HCT116 (cell line): ENCODE measurements at regions not wholly inside any gene's neighbourhood (a gene's known extent, or its start where the extent isn't known, plus 50 kb on each side); places are given as distances from the start of the nearest gene placed in this dataset.

Experiments
- ATAC-seq: fragments of 200-7000 bp; cut with Tn5 transposase; 2 replicates; pipeline ENCODE4 v1.9.1; 2020; ENCODE audit warnings: mild to moderate bottlenecking, moderate library complexity
- BruUV-seq: library from RNA; stranded (reverse); fragments of 400-500 nt; replicated peaks from 2 replicates; lab custom pipeline; 2021; lab: Mats Ljungman, UMichigan
- CTCF ChIA-PET: fragments of 300-600 bp; sonication (Branson Sonifier 250); formaldehyde crosslinking; loops from one replicate; lab custom pipeline; 2021; ENCODE audit warnings: antibody characterized with exemption; lab: Charles Lee
- POLR2A ChIA-PET: fragments of 300-600, 350-600 bp; sonication (Branson Sonifier 250); formaldehyde crosslinking; loops from one replicate; lab custom pipeline; 2021; ENCODE audit warnings: antibody characterized with exemption; lab: Charles Lee
- RAD21 ChIA-PET, 2 experiments: fragments of 300-600 bp; sonication (Branson Sonifier 250); formaldehyde crosslinking; loops; one replicate each; lab custom pipeline; 2023; ENCODE audit warnings: low total read pairs in 2 of 2; ENCODE audit not compliant: uncharacterized antibody in 2 of 2, unreplicated experiment in 2 of 2, low non-redundant PET in 1 of 2; lab: Charles Lee
- DNase-seq: peaks from one replicate; pipeline ENCODE4 v3.0.0-alpha.2; 2010; ENCODE audit warnings: low read depth, low spot score
- H2AFZ ChIP-seq: fragments of 200-600 bp; shearing (Covaris generic), sonication (generic); 2 replicates; pipeline ENCODE4 v1.6.1; 2017; ENCODE audit warnings: low read depth, mixed run types, mixed read lengths, antibody characterized with exemption, low read length; ENCODE audit not compliant: poor library complexity, severe bottlenecking
- H3K27ac ChIP-seq: 2 replicates; pipeline ENCODE4 v1.5.1; 2012; ENCODE audit warnings: low read depth, low read length
- H3K27me3 ChIP-seq: fragments of 200-600 bp; sonication (generic); 2 replicates; pipeline ENCODE4 v1.6.1; 2016; ENCODE audit warnings: mixed run types, low read length, mixed read lengths; ENCODE audit not compliant: insufficient read depth
- H3K36me3 ChIP-seq, 2 experiments: fragments of 200-500 bp in 1 of 2; fragments of 200-600 bp in 1 of 2; sonication (Bioruptor generic) in 1 of 2; sonication (generic) in 1 of 2; 2 replicates each; pipeline versions ENCODE4 v1.5.1 to v1.6.1; 2014 to 2016; ENCODE audit warnings: low read length in 2 of 2, inconsistent platforms in 1 of 2, mixed read lengths in 1 of 2, mixed run types in 1 of 2; ENCODE audit not compliant: insufficient read depth in 2 of 2, control insufficient read depth in 1 of 2
- H3K4me1 ChIP-seq, 2 experiments: fragments of 200-600 bp in 1 of 2; sonication (generic) in 1 of 2; 2 replicates each; pipeline versions ENCODE4 v1.5.1 to v1.6.1; 2012 to 2017; ENCODE audit warnings: low read length in 2 of 2, inconsistent platforms in 1 of 2, mild to moderate bottlenecking in 1 of 2, mixed read lengths in 1 of 2, mixed run types in 1 of 2, moderate library complexity in 1 of 2; ENCODE audit not compliant: insufficient read depth in 2 of 2, control insufficient read depth in 1 of 2
- H3K4me2 ChIP-seq: fragments of 200-600 bp; sonication (generic); 2 replicates; pipeline ENCODE4 v1.6.1; 2017; ENCODE audit warnings: mixed run types, low read length, mixed read lengths
- H3K4me3 ChIP-seq, 2 experiments: fragments of 200-600 bp in 1 of 2; sonication (generic) in 1 of 2; replicated peaks in 1 of 2; 2 replicates each; pipeline ENCODE4 v1.5.1; 2011 to 2016; ENCODE audit warnings: low read length in 2 of 2, control low read depth in 1 of 2, low read depth in 1 of 2, mild to moderate bottlenecking in 1 of 2, mixed read lengths in 1 of 2, mixed run types in 1 of 2
- H3K79me2 ChIP-seq: fragments of 200-600 bp; sonication (generic); 2 replicates; pipeline ENCODE4 v1.6.1; 2017; ENCODE audit warnings: mild to moderate bottlenecking, mixed run types, low read length, moderate library complexity, mixed read lengths; ENCODE audit not compliant: insufficient read depth
- H3K9ac ChIP-seq: fragments of 200-600 bp; sonication (generic); 2 replicates; pipeline ENCODE4 v1.6.1; 2016; ENCODE audit warnings: low read length, mixed read lengths
- H3K9me2 ChIP-seq: fragments of 200-600 bp; sonication (generic), shearing (Covaris generic); 2 replicates; pipeline ENCODE4 v1.6.1; 2017; ENCODE audit warnings: mixed run types, mild to moderate bottlenecking, moderate library complexity; ENCODE audit not compliant: insufficient read depth
- H3K9me3 ChIP-seq, 2 experiments: fragments of 200-500 bp in 1 of 2; fragments of 200-600 bp in 1 of 2; sonication (Bioruptor generic) in 1 of 2; sonication (generic) in 1 of 2; 2 replicates each; pipeline ENCODE4 v1.6.1; 2014 to 2017; ENCODE audit warnings: low read length in 2 of 2, mixed read lengths in 2 of 2, inconsistent platforms in 1 of 2, low read depth in 1 of 2, mild to moderate bottlenecking in 1 of 2, mixed run types in 1 of 2, moderate library complexity in 1 of 2; ENCODE audit not compliant: control insufficient read depth in 1 of 2, insufficient read depth in 1 of 2
- H4K20me1 ChIP-seq: fragments of 200-600 bp; sonication (generic), shearing (Covaris generic); 2 replicates; pipeline ENCODE4 v1.6.1; 2017; ENCODE audit warnings: mixed run types, mild to moderate bottlenecking, moderate library complexity; ENCODE audit not compliant: insufficient read depth
- CBX3 ChIP-seq: IDR thresholded peaks from 2 replicates; pipeline ENCODE4 v1.6.1; 2012; ENCODE audit warnings: low read depth
- CEBPB ChIP-seq: IDR thresholded peaks from 2 replicates; pipeline ENCODE4 v1.6.1; 2012; ENCODE audit warnings: low read depth
- EGR1 ChIP-seq: IDR thresholded peaks from 2 replicates; pipeline ENCODE4 v1.6.1; 2012; ENCODE audit warnings: low read depth
- ELF1 ChIP-seq: IDR thresholded peaks from 2 replicates; pipeline ENCODE4 v1.6.1; 2012; ENCODE audit warnings: low read depth, borderline replicate concordance
- EZH2phosphoT487 ChIP-seq: fragments of 200-600 bp; IDR thresholded peaks from 2 replicates; pipeline ENCODE4 v1.6.1; 2018; ENCODE audit warnings: antibody characterized with exemption, borderline replicate concordance
- FOSL1 ChIP-seq: IDR thresholded peaks from 2 replicates; pipeline ENCODE4 v1.6.1; 2012; ENCODE audit warnings: low read depth
- JUND ChIP-seq: IDR thresholded peaks from 2 replicates; pipeline ENCODE4 v1.6.1; 2012
- POLR2A ChIP-seq: IDR thresholded peaks from 2 replicates; pipeline ENCODE4 v1.7.0; 2011; ENCODE audit warnings: borderline replicate concordance; ENCODE audit not compliant: insufficient read depth, insufficient read length; ENCODE audit errors: extremely low read depth
- RAD21 ChIP-seq: IDR thresholded peaks from 2 replicates; pipeline ENCODE4 v1.6.1; 2012; ENCODE audit warnings: low read depth, mild to moderate bottlenecking
- SIN3A ChIP-seq: IDR thresholded peaks from 2 replicates; pipeline ENCODE4 v1.6.1; 2012; ENCODE audit warnings: low read depth
- SP1 ChIP-seq: IDR thresholded peaks from 2 replicates; pipeline ENCODE4 v1.6.1; 2012; ENCODE audit warnings: low read depth
- TCF7L2 ChIP-seq: IDR thresholded peaks from 2 replicates; pipeline ENCODE4 v1.7.0; 2011; ENCODE audit warnings: borderline replicate concordance, inconsistent platforms; ENCODE audit not compliant: insufficient read depth, insufficient read length; ENCODE audit errors: extremely low read depth
- ZNF274 ChIP-seq: fragments of 200-500 bp; sonication (Bioruptor generic); IDR thresholded peaks from 2 replicates; pipeline ENCODE4 v1.6.1; 2014; ENCODE audit warnings: mild to moderate bottlenecking, low read depth, low read length, inconsistent platforms
- intact Hi-C: fragments of 100-400 bp; cut with micrococcal nuclease; formaldehyde crosslinking; loops from 2 replicates; pipeline ENCODE4 v1.10.0; 2022
- TF ChIP-seq, protein P1 (sequence below): IDR thresholded peaks from 2 replicates; pipeline ENCODE4 v1.6.1; 2012

DNA sequence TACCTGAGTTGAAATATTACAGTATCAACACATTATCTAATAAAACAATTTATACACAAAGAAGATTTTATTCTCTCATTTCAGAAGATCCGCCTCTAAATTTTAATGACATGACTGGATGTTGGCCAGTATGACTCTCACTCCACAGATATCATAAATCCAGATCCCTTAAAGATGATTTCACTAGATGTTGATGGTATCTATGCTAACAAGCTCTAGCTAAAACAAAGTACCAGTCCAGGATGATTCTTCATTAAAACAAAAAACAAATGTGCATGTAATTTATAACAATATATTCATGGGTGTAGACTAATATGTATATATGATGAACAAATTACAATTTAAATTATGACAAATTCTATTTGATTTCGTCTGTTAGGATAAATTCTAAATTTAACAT is 708.4 kb downstream of the SATB2 start:
- intact Hi-C loops: no loop called here
- Histone ChIP-seq H3K27ac (no peak overlapping the region), H3K79me2 (no peaks in the 10 kb centered on the region), H3K9me2 (no peaks in the 10 kb centered on the region), H2AFZ (no peak overlapping the region), H3K9me3 (no peaks in the 10 kb centered on the region), H3K27me3 (no peaks in the 10 kb centered on the region), H4K20me1 (no peaks in the 10 kb centered on the region), H3K4me1 (no peaks in the 10 kb centered on the region), H3K4me2 (no peak overlapping the region), H3K4me3 (no peak overlapping the region), H3K9ac (no peak overlapping the region), H3K36me3 (no peaks in the 10 kb centered on the region)
- no TSS peak for BruUV-seq
- TF ChIP-seq SIN3A (no peak), RAD21 (no peak), EZH2phosphoT487 (no peak), POLR2A (no peak), EGR1 (no peak), CEBPB (no peak), SP1 (no peak), ELF1 (no peak), CBX3 (no peak), TCF7L2 (no peak), ZNF274 (no peak)
- TF ChIP-seq, protein P1, sequence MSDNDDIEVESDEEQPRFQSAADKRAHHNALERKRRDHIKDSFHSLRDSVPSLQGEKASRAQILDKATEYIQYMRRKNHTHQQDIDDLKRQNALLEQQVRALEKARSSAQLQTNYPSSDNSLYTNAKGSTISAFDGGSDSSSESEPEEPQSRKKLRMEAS: no peak
- RAD21 ChIA-PET: no interaction called here
- CTCF ChIA-PET: no interaction called here
- DNase-seq (no peak), ATAC-seq (no peak)
- POLR2A ChIA-PET: no interaction called here

DNA sequence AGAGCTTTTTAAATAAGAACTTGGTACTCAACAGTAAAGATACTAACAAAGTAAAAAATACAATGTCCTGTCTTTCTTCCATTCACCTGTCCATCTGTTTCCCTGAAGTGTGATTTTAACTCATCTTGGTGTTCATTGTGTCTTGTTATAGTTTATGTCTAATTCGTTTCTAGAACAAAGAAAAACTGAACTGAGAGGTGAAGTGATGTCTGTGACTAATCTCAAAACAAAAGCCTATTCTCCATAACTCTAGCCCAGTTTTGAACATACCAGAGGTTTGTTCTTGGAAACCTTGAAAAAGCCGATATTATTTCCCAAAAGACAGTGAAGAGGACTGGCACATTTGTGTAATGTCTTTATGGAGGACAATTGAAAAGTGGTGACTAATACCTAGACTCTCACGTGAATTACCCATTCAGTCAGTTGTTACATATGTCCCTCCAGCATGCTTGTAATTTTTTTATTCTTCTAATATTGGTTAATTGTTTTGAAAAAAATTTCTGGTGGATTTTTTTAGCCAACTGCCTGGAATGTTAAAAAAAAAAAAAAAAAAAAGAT is 725.8 kb downstream of the SATB2 start:
- ATAC-seq: no peak
- no TSS peak for BruUV-seq

More for the DNA sequence above, 725.8 kb downstream of the SATB2 start:
- DNase-seq: no peak
- TF ChIP-seq SIN3A (no peak), FOSL1 (no peak), JUND (no peak)
- ChIA-PET POLR2A (no interaction called here), RAD21 (no interaction called here), CTCF (no interaction called here)
- no peak overlapping the region for H3K27ac ChIP-seq
- no peaks in the 10 kb centered on the region for H3K27me3 ChIP-seq
- no peak overlapping the region for H3K4me3 ChIP-seq
- no peak overlapping the region for H2AFZ ChIP-seq
- H3K4me1 ChIP-seq: no peaks in the 10 kb centered on the region
- H3K4me2 ChIP-seq: no peak overlapping the region
- H3K79me2 ChIP-seq: no peaks in the 10 kb centered on the region
- H3K9me3 ChIP-seq: no peaks in the 10 kb centered on the region
- intact Hi-C loops: no loop called here
- no peaks in the 10 kb centered on the region for H3K36me3 ChIP-seq
- no peaks in the 10 kb centered on the region for H4K20me1 ChIP-seq
- H3K9ac ChIP-seq: no peak overlapping the region
- H3K9me2 ChIP-seq: no peaks in the 10 kb centered on the region
